ENCODE measurements at regions not wholly inside any gene's neighbourhood (a gene's known extent, or its start where the extent isn't known, plus 50 kb on each side); places are given as distances from the start of the nearest gene placed in this dataset.

- TF ChIP-seq POLR2A (IDR thresholded peaks at IDR 0.05; ENCODE audit: low read length) (no peak), GATA1 (IDR thresholded peaks at IDR 0.05; ENCODE audit: low read depth, low read length) (no peak)
Measured at GRCh38 chr3:110588906-110589305, 482.7 kb upstream of the NECTIN3 start.

All from erythroblast (primary cell).